Naive B cell (primary cell): ENCODE measurements at regions not wholly inside any gene's neighbourhood (a gene's known extent, or its start where the extent isn't known, plus 50 kb on each side); places are given as distances from the start of the nearest gene placed in this dataset.

ENCODE experiments used
- ATAC-seq, 2 donors: fragments of 150-1000 bp; cut with Tn5 transposase; 2 replicates each; pipeline ENCODE4 v1.10.0; 2021; ENCODE audit warnings: low read depth in 2 of 2, mild to moderate bottlenecking in 2 of 2, moderate library complexity in 2 of 2
- DNase-seq: peaks from one replicate; pipeline ENCODE4 v3.0.0; 2022
- H3K27ac Mint-ChIP-seq, 6 donors: one replicate each; pipeline ENCODE4 v1.8.0; 2020 to 2022; ENCODE audit warnings: mild to moderate bottlenecking in 6 of 6, mixed read lengths in 6 of 6, moderate library complexity in 5 of 6, inconsistent platforms in 2 of 6
- H3K27me3 Mint-ChIP-seq, 3 donors: one replicate each; pipeline ENCODE4 v1.8.0; 2021 to 2022; ENCODE audit warnings: mixed read lengths in 3 of 3, mild to moderate bottlenecking in 1 of 3
- H3K36me3 Mint-ChIP-seq, 2 donors: one replicate each; pipeline ENCODE4 v1.8.0; 2020 to 2022; ENCODE audit warnings: mixed read lengths in 2 of 2, inconsistent platforms in 1 of 2, mild to moderate bottlenecking in 1 of 2
- H3K4me1 Mint-ChIP-seq, 3 donors: one replicate each; pipeline ENCODE4 v1.8.0; 2020 to 2022; ENCODE audit warnings: mixed read lengths in 3 of 3, inconsistent platforms in 1 of 3, mild to moderate bottlenecking in 1 of 3, moderate library complexity in 1 of 3
- H3K4me3 Mint-ChIP-seq, 8 donors: one replicate each; pipeline ENCODE4 v1.8.0; 2020 to 2022; ENCODE audit warnings: mild to moderate bottlenecking in 8 of 8, mixed read lengths in 8 of 8, moderate library complexity in 8 of 8, inconsistent platforms in 2 of 8
- H3K9me3 Mint-ChIP-seq, 7 donors: one replicate each; pipeline ENCODE4 v1.8.0; 2020 to 2022; ENCODE audit warnings: mixed read lengths in 7 of 7, mild to moderate bottlenecking in 5 of 7, inconsistent platforms in 2 of 7, moderate library complexity in 1 of 7

- DNase-seq (no peak), ATAC-seq (no peak)
- H3K36me3 Mint-ChIP-seq, result peaks cover 0 to 17% of the 10 kb centered on the region in 2 donors
- no peak overlapping the region for H3K27ac Mint-ChIP-seq
- peaks cover 0 to 8% (median 0%) of the 10 kb centered on the region in 3 donors for H3K27me3 Mint-ChIP-seq
- H3K4me3 Mint-ChIP-seq, result no peak overlapping the region
- peaks cover 0 to 12% (median 7%) of the 10 kb centered on the region in 7 donors for H3K9me3 Mint-ChIP-seq
- H3K4me1 Mint-ChIP-seq, result no peaks in the 10 kb centered on the region
Observed at GRCh38 chr2:207397917-207398655, 131.7 kb upstream of the CREB1 start.

- DNase-seq (no peak), ATAC-seq (no peak)
- Mint-ChIP-seq H3K4me3 (no peak overlapping the region), H3K27ac (no peak overlapping the region), H3K27me3 (peaks cover 0 to 3% (median 0%) of the 10 kb centered on the region in 3 donors), H3K4me1 (no peaks in the 10 kb centered on the region), H3K36me3 (peaks cover 0 to 16% of the 10 kb centered on the region in 2 donors), H3K9me3 (peaks cover 0 to 12% (median 7%) of the 10 kb centered on the region in 7 donors)
Observed at GRCh38 chr2:207399301-207399700, 130.5 kb upstream of the CREB1 start.

GRCh38 chr2:207401338-207401737, 128.4 kb upstream of the CREB1 start:
- H3K4me1 Mint-ChIP-seq, result no peaks in the 10 kb centered on the region
- H3K4me3 Mint-ChIP-seq, result no peak overlapping the region
- no peak overlapping the region for H3K27ac Mint-ChIP-seq
- peaks cover 0 to 3% (median 0%) of the 10 kb centered on the region in 7 donors for H3K9me3 Mint-ChIP-seq
- DNase-seq (no peak), ATAC-seq (no peak)
- H3K36me3 Mint-ChIP-seq, result peaks cover 9 to 19% of the 10 kb centered on the region in 2 donors
- peaks cover 0 to 4% (median 0%) of the 10 kb centered on the region in 3 donors for H3K27me3 Mint-ChIP-seq

GRCh38 chr2:207403141-207403540, 126.6 kb upstream of the CREB1 start:
- Mint-ChIP-seq H3K27me3 (peaks cover 0 to 4% (median 0%) of the 10 kb centered on the region in 3 donors), H3K4me3 (no peak overlapping the region), H3K27ac (no peak overlapping the region), H3K4me1 (no peaks in the 10 kb centered on the region), H3K9me3 (peaks cover 0 to 3% (median 0%) of the 10 kb centered on the region in 7 donors), H3K36me3 (peaks cover 9 to 19% of the 10 kb centered on the region in 2 donors)
- ATAC-seq, result no peak
- no peak for DNase-seq

- H3K9me3 Mint-ChIP-seq, result peaks cover 0 to 3% (median 0%) of the 10 kb centered on the region in 7 donors
- ATAC-seq, result no peak
- no peak overlapping the region for H3K27ac Mint-ChIP-seq
- no peaks in the 10 kb centered on the region for H3K4me1 Mint-ChIP-seq
- no peak for DNase-seq
- no peak overlapping the region for H3K4me3 Mint-ChIP-seq
- H3K36me3 Mint-ChIP-seq, result peaks cover 9 to 19% of the 10 kb centered on the region in 2 donors
- H3K27me3 Mint-ChIP-seq, result peaks cover 0 to 4% (median 0%) of the 10 kb centered on the region in 3 donors
Observed at GRCh38 chr2:207403950-207404349, 125.8 kb upstream of the CREB1 start.

GRCh38 chr2:207405150-207405549, 124.6 kb upstream of the CREB1 start:
- ATAC-seq (no peak), DNase-seq (no peak)
- Mint-ChIP-seq H3K4me1 (no peaks in the 10 kb centered on the region), H3K9me3 (peaks cover 0 to 2% (median 0%) of the 10 kb centered on the region in 7 donors), H3K36me3 (peaks cover 9 to 19% of the 10 kb centered on the region in 2 donors), H3K4me3 (no peak overlapping the region), H3K27ac (peak overlapping the region in 1 of 6 donors; percentile 24), H3K27me3 (peaks cover 0 to 4% (median 0%) of the 10 kb centered on the region in 3 donors)

- DNase-seq (no peak), ATAC-seq (peak in 1 of 2 donors; percentile 50)
- peaks cover 0 to 2% (median 0%) of the 10 kb centered on the region in 7 donors for H3K9me3 Mint-ChIP-seq
- H3K4me1 Mint-ChIP-seq, result no peaks in the 10 kb centered on the region
- no peak overlapping the region for H3K27ac Mint-ChIP-seq
- H3K36me3 Mint-ChIP-seq, result peaks cover 9 to 19% of the 10 kb centered on the region in 2 donors
- H3K27me3 Mint-ChIP-seq, result peaks cover 0 to 4% (median 0%) of the 10 kb centered on the region in 3 donors
- no peak overlapping the region for H3K4me3 Mint-ChIP-seq
Observed at GRCh38 chr2:207408086-207408794, 121.5 kb upstream of the CREB1 start.

- Mint-ChIP-seq H3K27me3 (peaks cover 0 to 4% (median 0%) of the 10 kb centered on the region in 3 donors), H3K36me3 (peaks cover 9 to 13% of the 10 kb centered on the region in 2 donors), H3K4me1 (no peaks in the 10 kb centered on the region), H3K27ac (peak overlapping the region in 1 of 6 donors; percentile 17), H3K9me3 (no peaks in the 10 kb centered on the region), H3K4me3 (no peak overlapping the region)
- ATAC-seq (no peak), DNase-seq (no peak)
Observed at GRCh38 chr2:207409517-207409916, 120.2 kb upstream of the CREB1 start.

- DNase-seq (no peak), ATAC-seq (no peak)
- H3K27me3 Mint-ChIP-seq, result no peaks in the 10 kb centered on the region
- no peaks in the 10 kb centered on the region for H3K9me3 Mint-ChIP-seq
- H3K4me3 Mint-ChIP-seq, result no peak overlapping the region
- peaks cover 0 to 5% of the 10 kb centered on the region in 2 donors for H3K36me3 Mint-ChIP-seq
- no peaks in the 10 kb centered on the region for H3K4me1 Mint-ChIP-seq
- no peak overlapping the region for H3K27ac Mint-ChIP-seq
Observed at GRCh38 chr2:207412787-207413310, 116.9 kb upstream of the CREB1 start.

GRCh38 chr2:207413376-207413907, 116.3 kb upstream of the CREB1 start:
- no peak overlapping the region for H3K27ac Mint-ChIP-seq
- no peaks in the 10 kb centered on the region for H3K4me1 Mint-ChIP-seq
- H3K4me3 Mint-ChIP-seq, result no peak overlapping the region
- peaks cover 0 to 5% of the 10 kb centered on the region in 2 donors for H3K36me3 Mint-ChIP-seq
- ATAC-seq (no peak), DNase-seq (no peak)
- H3K27me3 Mint-ChIP-seq, result no peaks in the 10 kb centered on the region
- H3K9me3 Mint-ChIP-seq, result no peaks in the 10 kb centered on the region

GRCh38 chr2:207416111-207416510, 113.7 kb upstream of the CREB1 start:
- no peak overlapping the region for H3K4me3 Mint-ChIP-seq
- peaks cover under 1 to 5% of the 10 kb centered on the region in 2 donors for H3K36me3 Mint-ChIP-seq
- H3K27ac Mint-ChIP-seq, result no peak overlapping the region
- DNase-seq (no peak), ATAC-seq (no peak)
- no peaks in the 10 kb centered on the region for H3K9me3 Mint-ChIP-seq
- H3K4me1 Mint-ChIP-seq, result no peaks in the 10 kb centered on the region
- no peaks in the 10 kb centered on the region for H3K27me3 Mint-ChIP-seq

- no peak for DNase-seq
- H3K4me1 Mint-ChIP-seq, result no peaks in the 10 kb centered on the region
- H3K4me3 Mint-ChIP-seq, result no peak overlapping the region
- no peaks in the 10 kb centered on the region for H3K9me3 Mint-ChIP-seq
- H3K27me3 Mint-ChIP-seq, result no peaks in the 10 kb centered on the region
- H3K36me3 Mint-ChIP-seq, result peaks cover 8 to 10% of the 10 kb centered on the region in 2 donors
- ATAC-seq, result no peak
- no peak overlapping the region for H3K27ac Mint-ChIP-seq
Observed at GRCh38 chr2:207416900-207417299, 112.9 kb upstream of the CREB1 start.

- no peak for DNase-seq
Observed at GRCh38 chr2:207417301-207417718, 112.5 kb upstream of the CREB1 start.

More at GRCh38 chr2:207417301-207417718, 112.5 kb upstream of the CREB1 start:
- no peaks in the 10 kb centered on the region for H3K4me1 Mint-ChIP-seq
- no peak for ATAC-seq
- H3K9me3 Mint-ChIP-seq, result no peaks in the 10 kb centered on the region
- no peaks in the 10 kb centered on the region for H3K27me3 Mint-ChIP-seq
- peaks cover 9 to 10% of the 10 kb centered on the region in 2 donors for H3K36me3 Mint-ChIP-seq
- no peak overlapping the region for H3K4me3 Mint-ChIP-seq
- no peak overlapping the region for H3K27ac Mint-ChIP-seq
